Trophoblast cell (in vitro differentiated cells and primary cell): ENCODE measurements at regions not wholly inside any gene's neighbourhood (a gene's known extent, or its start where the extent isn't known, plus 50 kb on each side); places are given as distances from the start of the nearest gene placed in this dataset.
"Not testable (repeated sequence)": the region's sequence is repeated elsewhere in the genome, so short reads cannot be mapped to it uniquely, and the experiment has no call there.

Experiments used
- DNase-seq, 2 donors: peaks; one replicate each; pipeline ENCODE4 v3.0.0-alpha.2; 2016
- H2AFZ ChIP-seq: 2 replicates; pipeline ENCODE4 v1.6.1; 2013; ENCODE audit warnings: low read length, moderate library complexity, mild to moderate bottlenecking; ENCODE audit not compliant: insufficient read depth, poor library complexity
- H2AK5ac ChIP-seq: 2 replicates; pipeline ENCODE4 v1.6.1; 2013; ENCODE audit warnings: mild to moderate bottlenecking, low read length
- H2BK120ac ChIP-seq: 2 replicates; pipeline ENCODE4 v1.6.1; 2013; ENCODE audit warnings: low read length, mild to moderate bottlenecking, moderate library complexity; ENCODE audit not compliant: insufficient read depth, poor library complexity
- H2BK12ac ChIP-seq: 2 replicates; pipeline ENCODE4 v1.6.1; 2013; ENCODE audit warnings: mild to moderate bottlenecking, low read length, moderate library complexity
- H2BK5ac ChIP-seq: 2 replicates; pipeline ENCODE4 v1.6.1; 2013; ENCODE audit warnings: low read length, low read depth, moderate library complexity, mild to moderate bottlenecking; ENCODE audit not compliant: poor library complexity
- H3K14ac ChIP-seq: 2 replicates; pipeline ENCODE4 v1.6.1; 2013; ENCODE audit warnings: mild to moderate bottlenecking, low read length
- H3K18ac ChIP-seq: 2 replicates; pipeline ENCODE4 v1.6.1; 2013; ENCODE audit warnings: mild to moderate bottlenecking, low read length
- H3K23ac ChIP-seq: 2 replicates; pipeline ENCODE4 v1.6.1; 2013; ENCODE audit warnings: low read length
- H3K27ac ChIP-seq: 2 replicates; pipeline ENCODE4 v1.5.1; 2013; ENCODE audit warnings: low read depth, mild to moderate bottlenecking, inconsistent platforms, low read length, moderate library complexity
- H3K27me3 ChIP-seq: 2 replicates; pipeline ENCODE4 v1.6.1; 2013; ENCODE audit warnings: inconsistent platforms, mild to moderate bottlenecking, low read length, moderate library complexity; ENCODE audit not compliant: insufficient read depth
- H3K36me3 ChIP-seq, 2 experiments: 1 replicate in 1 of 2; 2 replicates in 1 of 2; pipeline ENCODE4 v1.6.1; 2013; ENCODE audit warnings: low read length in 2 of 2, mild to moderate bottlenecking in 2 of 2, moderate library complexity in 1 of 2; ENCODE audit not compliant: insufficient read depth in 2 of 2, control insufficient read depth in 1 of 2
- H3K4ac ChIP-seq: 2 replicates; pipeline ENCODE4 v1.6.1; 2013; ENCODE audit warnings: low read depth, mild to moderate bottlenecking, low read length, moderate library complexity
- H3K4me1 ChIP-seq, 2 experiments: 1 replicate in 1 of 2; 2 replicates in 1 of 2; pipeline ENCODE4 v1.6.1; 2013; ENCODE audit warnings: low read length in 2 of 2, mild to moderate bottlenecking in 2 of 2, moderate library complexity in 1 of 2; ENCODE audit not compliant: insufficient read depth in 2 of 2, control insufficient read depth in 1 of 2
- H3K4me2 ChIP-seq: 2 replicates; pipeline ENCODE4 v1.6.1; 2013; ENCODE audit warnings: inconsistent platforms, mild to moderate bottlenecking, low read length, moderate library complexity
- H3K4me3 ChIP-seq: 2 replicates; pipeline ENCODE4 v1.5.1; 2013; ENCODE audit warnings: mild to moderate bottlenecking, low read depth, low read length, inconsistent platforms
- H3K79me1 ChIP-seq: one replicate; pipeline ENCODE4 v1.6.1; 2013; ENCODE audit warnings: low read length
- H3K79me2 ChIP-seq: 2 replicates; pipeline ENCODE4 v1.6.1; 2013; ENCODE audit warnings: low read length, mild to moderate bottlenecking; ENCODE audit not compliant: control insufficient read depth, insufficient read depth, poor library complexity
- H3K9ac ChIP-seq: 2 replicates; pipeline ENCODE4 v1.6.1; 2013; ENCODE audit warnings: mild to moderate bottlenecking, low read length
- H3K9me3 ChIP-seq: 2 replicates; pipeline ENCODE4 v1.6.1; 2013; ENCODE audit warnings: low read depth, mild to moderate bottlenecking, control low read depth, inconsistent platforms, low read length; ENCODE audit not compliant: insufficient read depth
- H4K12ac ChIP-seq: 2 replicates; pipeline ENCODE4 v1.6.1; 2013; ENCODE audit warnings: low read depth, mild to moderate bottlenecking, low read length, moderate library complexity
- H4K8ac ChIP-seq: 2 replicates; pipeline ENCODE4 v1.6.1; 2013; ENCODE audit warnings: low read depth, mild to moderate bottlenecking, low read length, moderate library complexity
- H4K91ac ChIP-seq: one replicate; pipeline ENCODE4 v1.6.1; 2013; ENCODE audit warnings: low read depth, mild to moderate bottlenecking, low read length, moderate library complexity
- WGBS: extraction: QIAGEN DNeasy Blood & Tissue Kit; methylation state at CpG from one replicate; pipeline ENCODE4 v1.1.7; 2013; ENCODE audit warnings: missing lambda C conversion rate; ENCODE audit not compliant: insufficient read length, insufficient coverage; ENCODE audit errors: extremely low coverage; 5-methylcytosine and 5-hydroxymethylcytosine counted together

DNA sequence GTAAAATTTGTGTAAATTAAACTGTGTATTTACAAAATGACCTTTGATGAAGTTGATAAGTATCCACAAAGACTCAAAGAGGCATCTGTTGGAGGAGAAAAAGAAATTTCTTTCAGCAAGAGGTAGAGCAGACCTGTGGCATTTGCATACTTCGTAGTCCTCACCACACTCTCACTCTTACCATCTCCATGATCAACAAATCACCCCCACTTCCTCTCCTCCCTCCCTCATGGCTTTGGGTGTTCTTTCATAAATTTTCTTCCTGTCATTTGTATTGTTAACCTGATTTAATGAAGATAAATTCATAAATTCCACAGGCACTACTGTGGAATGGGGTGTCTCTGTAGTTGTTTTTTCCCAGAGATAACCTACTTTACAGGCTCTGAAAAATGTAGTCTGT, 366.5 kb downstream of the ZNF674 start:
- Histone ChIP-seq H4K12ac (no peak overlapping the region), H3K9ac (no peak overlapping the region), H4K8ac (no peak overlapping the region), H3K4me1 (peaks cover 4 to 8% of the 10 kb centered on the region in 2 experiments), H3K9me3 (no peaks in the 10 kb centered on the region), H3K4me2 (no peak overlapping the region), H2AK5ac (no peak overlapping the region), H3K27me3 (no peaks in the 10 kb centered on the region), H3K18ac (no peak overlapping the region), H4K91ac (no peak overlapping the region), H3K14ac (no peak overlapping the region), H2BK5ac (no peak overlapping the region), H2BK120ac (no peak overlapping the region), H3K4ac (no peak overlapping the region), H2AFZ (no peak overlapping the region), H3K79me1 (no peaks in the 10 kb centered on the region), H3K36me3 (no peaks in the 10 kb centered on the region), H3K23ac (no peak overlapping the region), H3K79me2 (no peaks in the 10 kb centered on the region), H3K27ac (no peak overlapping the region), H2BK12ac (no peak overlapping the region), H3K4me3 (no peak overlapping the region)
- DNase-seq = no peak
- no CpG with 5 or more reads among the region's 1 CpG for WGBS

DNA sequence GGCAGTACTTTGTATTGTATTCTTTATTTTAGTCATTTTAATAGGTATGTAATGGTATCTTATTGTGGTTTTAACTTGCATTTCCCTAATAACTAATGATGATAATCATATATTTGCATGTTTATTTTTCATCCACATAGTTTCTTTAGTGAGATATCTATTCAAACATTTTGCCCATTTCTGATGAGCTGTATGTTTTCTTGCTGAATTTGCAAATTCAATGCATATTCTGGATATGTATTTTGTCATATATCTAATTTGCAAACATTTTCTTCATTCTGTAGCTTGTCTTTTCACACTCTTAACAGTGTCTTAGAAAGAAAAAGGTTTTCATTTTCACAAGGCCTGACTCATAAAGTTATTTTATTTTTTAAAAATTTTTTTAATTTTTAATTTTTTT, 372.1 kb downstream of the ZNF674 start:
- Histone ChIP-seq H2BK5ac (no peak overlapping the region), H2BK12ac (no peak overlapping the region), H3K4me2 (no peak overlapping the region), H3K36me3 (no peaks in the 10 kb centered on the region), H2BK120ac (no peak overlapping the region), H4K8ac (no peak overlapping the region), H4K12ac (no peak overlapping the region), H3K14ac (no peak overlapping the region), H2AK5ac (no peak overlapping the region), H3K23ac (no peak overlapping the region), H3K27me3 (no peaks in the 10 kb centered on the region), H3K4ac (no peak overlapping the region), H3K4me3 (no peak overlapping the region), H2AFZ (no peak overlapping the region), H3K4me1 (no peaks in the 10 kb centered on the region), H3K18ac (no peak overlapping the region), H4K91ac (no peak overlapping the region), H3K9me3 (no peaks in the 10 kb centered on the region), H3K79me2 (no peaks in the 10 kb centered on the region), H3K27ac (no peak overlapping the region), H3K79me1 (no peaks in the 10 kb centered on the region), H3K9ac (no peak overlapping the region)
- no peak for DNase-seq

DNA sequence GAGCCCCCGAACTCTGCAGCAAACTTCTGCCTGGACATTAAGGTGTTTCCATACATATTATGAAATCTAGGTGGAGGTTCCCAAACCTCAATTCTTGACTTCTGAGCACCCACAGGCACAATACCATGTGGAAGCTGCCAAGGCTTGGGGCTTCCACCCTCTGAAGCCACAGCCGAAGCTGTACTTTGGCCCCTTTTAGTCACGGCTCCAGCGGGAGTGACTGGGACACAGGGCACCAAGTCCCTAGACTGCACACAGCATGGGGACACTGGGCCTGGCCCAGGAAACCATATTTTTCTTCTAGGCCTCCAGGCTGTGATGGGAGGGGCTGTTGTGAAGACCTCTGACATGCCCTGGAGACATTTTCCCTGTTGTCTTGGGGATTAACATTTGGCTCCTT, 373.8 kb downstream of the ZNF674 start:
- not testable (repeated sequence) for H3K36me3 ChIP-seq, H3K79me1 ChIP-seq, H4K91ac ChIP-seq, H3K4ac ChIP-seq, DNase-seq, H2BK12ac ChIP-seq, H3K18ac ChIP-seq, H3K27ac ChIP-seq, H3K9me3 ChIP-seq, H3K23ac ChIP-seq, H2BK120ac ChIP-seq, H3K4me2 ChIP-seq, H3K79me2 ChIP-seq, H2AFZ ChIP-seq, H3K4me3 ChIP-seq, H3K4me1 ChIP-seq, H2AK5ac ChIP-seq, H4K8ac ChIP-seq, H4K12ac ChIP-seq, H3K9ac ChIP-seq, H3K14ac ChIP-seq, H2BK5ac ChIP-seq, H3K27me3 ChIP-seq
- no CpG with 5 or more reads among the region's 4 CpGs for WGBS

DNA sequence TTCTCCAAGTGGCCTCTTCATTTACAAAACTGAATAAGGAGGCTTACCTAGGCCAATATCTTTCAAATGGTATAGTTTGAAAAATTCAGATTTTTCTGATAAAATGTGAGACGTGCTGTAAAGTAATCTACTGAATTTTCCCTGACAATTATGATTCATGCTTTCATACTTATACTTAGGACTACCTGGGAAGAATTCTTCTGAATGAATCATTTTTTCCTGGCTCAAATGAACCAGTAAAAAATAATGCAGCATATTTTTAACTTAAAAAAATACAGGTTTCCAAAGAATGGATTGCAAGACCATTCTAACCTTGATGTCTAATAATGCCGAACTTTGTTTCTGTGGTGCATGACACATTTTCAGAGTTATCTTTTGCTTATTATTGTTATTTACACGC, 375.4 kb downstream of the ZNF674 start:
- Histone ChIP-seq H3K79me1 (no peaks in the 10 kb centered on the region), H3K27me3 (no peaks in the 10 kb centered on the region), H2AFZ (no peak overlapping the region), H3K9ac (no peak overlapping the region), H4K8ac (no peak overlapping the region), H3K9me3 (no peaks in the 10 kb centered on the region), H3K4me1 (no peaks in the 10 kb centered on the region), H3K36me3 (no peaks in the 10 kb centered on the region), H3K4me2 (no peak overlapping the region), H3K23ac (no peak overlapping the region), H4K12ac (no peak overlapping the region), H2BK12ac (no peak overlapping the region), H4K91ac (no peak overlapping the region), H3K14ac (no peak overlapping the region), H2AK5ac (no peak overlapping the region), H3K4ac (no peak overlapping the region), H3K79me2 (no peaks in the 10 kb centered on the region), H3K4me3 (no peak overlapping the region), H2BK120ac (no peak overlapping the region), H2BK5ac (no peak overlapping the region), H3K18ac (no peak overlapping the region), H3K27ac (no peak overlapping the region)
- no CpG with 5 or more reads among the region's 3 CpGs for WGBS
- DNase-seq = peak in 1 of 2 donors; percentile 57

DNA sequence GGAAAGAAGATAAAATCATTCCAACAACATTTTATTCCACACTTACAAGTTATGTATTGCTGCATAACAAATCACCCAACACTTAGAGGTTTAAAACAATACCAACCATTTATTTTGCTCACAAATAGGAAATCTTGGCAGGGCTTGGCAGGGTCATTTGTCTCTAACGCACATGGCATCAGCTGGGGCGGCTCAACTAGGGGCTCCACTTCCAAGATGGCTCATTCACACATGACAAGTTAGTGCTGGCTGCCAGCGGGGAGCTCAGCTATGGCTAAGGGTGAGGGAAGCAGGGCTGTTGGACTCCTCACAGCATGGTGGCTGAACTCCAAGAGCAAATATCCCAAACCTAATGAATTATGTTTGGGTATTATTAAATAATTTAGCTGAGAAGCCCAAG, 377.0 kb downstream of the ZNF674 start:
- Histone ChIP-seq H3K79me1 (no peaks in the 10 kb centered on the region), H3K9ac (no peak overlapping the region), H4K8ac (no peak overlapping the region), H3K36me3 (no peaks in the 10 kb centered on the region), H3K4me3 (no peak overlapping the region), H2BK120ac (no peak overlapping the region), H3K23ac (no peak overlapping the region), H3K18ac (no peak overlapping the region), H2AFZ (no peak overlapping the region), H3K27ac (no peak overlapping the region), H3K9me3 (no peaks in the 10 kb centered on the region), H4K91ac (no peak overlapping the region), H3K4me1 (no peaks in the 10 kb centered on the region), H3K79me2 (no peaks in the 10 kb centered on the region), H2AK5ac (no peak overlapping the region), H3K4me2 (no peak overlapping the region), H3K14ac (no peak overlapping the region), H3K4ac (no peak overlapping the region), H3K27me3 (no peaks in the 10 kb centered on the region), H2BK5ac (no peak overlapping the region), H4K12ac (no peak overlapping the region), H2BK12ac (no peak overlapping the region)
- WGBS = no CpG with 5 or more reads among the region's 3 CpGs
- DNase-seq = no peak
